Astrocyte (in vitro differentiated cells and primary cell): ENCODE measurements at regions not wholly inside any gene's neighbourhood (a gene's known extent, or its start where the extent isn't known, plus 50 kb on each side); places are given as distances from the start of the nearest gene placed in this dataset.

Experiments
- EZH2 ChIP-seq: IDR thresholded peaks from 2 replicates; pipeline ENCODE4 v1.6.1; 2012; ENCODE audit warnings: mild to moderate bottlenecking, low read length, inconsistent platforms; ENCODE audit not compliant: insufficient read depth
- TF ChIP-seq, protein P1 (sequence below): IDR thresholded peaks from 2 replicates; pipeline ENCODE4 v1.5.1; 2011; ENCODE audit warnings: low read depth, mild to moderate bottlenecking, inconsistent platforms, low read length, moderate library complexity; ENCODE audit not compliant: insufficient read depth

DNA sequence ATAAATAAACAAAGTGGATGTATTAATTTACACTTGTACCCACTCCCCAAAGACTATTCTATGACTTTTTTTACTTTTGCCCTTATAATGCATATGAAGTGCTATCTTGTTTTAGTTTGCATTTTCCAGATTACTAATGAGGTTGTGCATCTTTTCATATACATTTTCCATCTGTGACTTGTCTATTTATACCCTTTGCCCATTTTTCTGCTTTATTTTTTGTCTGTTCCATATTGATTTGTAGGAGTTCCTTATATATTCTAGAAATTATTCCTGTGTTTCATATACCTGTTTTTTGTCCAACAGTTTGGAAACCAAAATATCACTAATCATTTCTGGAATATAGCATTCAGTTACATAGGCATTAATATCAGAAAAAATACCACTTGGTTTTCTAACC lies 54.0 kb upstream of the SLC30A5 start:
- no peak for TF ChIP-seq EZH2
- TF ChIP-seq, protein P1, sequence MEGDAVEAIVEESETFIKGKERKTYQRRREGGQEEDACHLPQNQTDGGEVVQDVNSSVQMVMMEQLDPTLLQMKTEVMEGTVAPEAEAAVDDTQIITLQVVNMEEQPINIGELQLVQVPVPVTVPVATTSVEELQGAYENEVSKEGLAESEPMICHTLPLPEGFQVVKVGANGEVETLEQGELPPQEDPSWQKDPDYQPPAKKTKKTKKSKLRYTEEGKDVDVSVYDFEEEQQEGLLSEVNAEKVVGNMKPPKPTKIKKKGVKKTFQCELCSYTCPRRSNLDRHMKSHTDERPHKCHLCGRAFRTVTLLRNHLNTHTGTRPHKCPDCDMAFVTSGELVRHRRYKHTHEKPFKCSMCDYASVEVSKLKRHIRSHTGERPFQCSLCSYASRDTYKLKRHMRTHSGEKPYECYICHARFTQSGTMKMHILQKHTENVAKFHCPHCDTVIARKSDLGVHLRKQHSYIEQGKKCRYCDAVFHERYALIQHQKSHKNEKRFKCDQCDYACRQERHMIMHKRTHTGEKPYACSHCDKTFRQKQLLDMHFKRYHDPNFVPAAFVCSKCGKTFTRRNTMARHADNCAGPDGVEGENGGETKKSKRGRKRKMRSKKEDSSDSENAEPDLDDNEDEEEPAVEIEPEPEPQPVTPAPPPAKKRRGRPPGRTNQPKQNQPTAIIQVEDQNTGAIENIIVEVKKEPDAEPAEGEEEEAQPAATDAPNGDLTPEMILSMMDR: no peak
